MM.1S (cell line): ENCODE measurements at regions not wholly inside any gene's neighbourhood (a gene's known extent, or its start where the extent isn't known, plus 50 kb on each side); places are given as distances from the start of the nearest gene placed in this dataset.

ENCODE experiments used
- CTCF ChIP-seq: fragments of 300-600 bp; sonication (generic); IDR thresholded peaks from 2 replicates; pipeline ENCODE4 v1.5.1; 2016; ENCODE audit warnings: antibody characterized with exemption, low read length, mixed read lengths
- EZH2 ChIP-seq: fragments of 300-600 bp; sonication (generic); optimal IDR thresholded peaks from 2 replicates; pipeline ENCODE3; 2017; ENCODE audit warnings: low read depth, mild to moderate bottlenecking, antibody characterized with exemption, low read length, mixed read lengths

DNA sequence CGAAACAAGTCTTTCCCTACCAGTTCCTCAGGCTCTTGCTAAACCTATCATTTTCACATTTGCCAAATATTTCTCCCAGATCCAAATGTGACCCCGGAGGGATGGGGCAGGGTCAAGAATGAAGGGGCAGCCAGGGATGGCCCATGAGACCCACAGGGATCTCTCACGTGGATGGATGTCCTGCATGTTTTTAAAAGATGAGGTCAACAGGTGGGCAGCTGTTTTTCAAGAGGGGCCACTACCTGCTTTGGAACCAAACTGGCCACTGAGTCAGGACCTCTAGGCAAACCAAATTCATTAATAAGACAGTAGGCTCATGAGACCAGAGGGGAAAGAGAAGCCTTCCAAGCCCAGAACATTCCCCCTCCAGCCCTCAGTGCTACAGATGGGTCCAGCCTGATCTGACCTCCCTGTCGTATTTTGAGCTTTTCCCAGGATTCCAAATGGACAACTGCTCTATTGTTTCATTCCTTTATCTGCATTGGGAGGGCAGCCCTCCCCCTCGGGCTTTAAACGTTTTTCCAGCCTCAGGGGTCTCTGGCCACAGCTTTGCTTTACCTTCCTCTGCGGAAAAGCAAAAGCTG lies 252.5 kb upstream of the IRF2BP2 start:
- no peak for TF ChIP-seq CTCF
- no peak for TF ChIP-seq EZH2
